ENCODE measurements at regions not wholly inside any gene's neighbourhood (a gene's known extent, or its start where the extent isn't known, plus 50 kb on each side); places are given as distances from the start of the nearest gene placed in this dataset.

DNA sequence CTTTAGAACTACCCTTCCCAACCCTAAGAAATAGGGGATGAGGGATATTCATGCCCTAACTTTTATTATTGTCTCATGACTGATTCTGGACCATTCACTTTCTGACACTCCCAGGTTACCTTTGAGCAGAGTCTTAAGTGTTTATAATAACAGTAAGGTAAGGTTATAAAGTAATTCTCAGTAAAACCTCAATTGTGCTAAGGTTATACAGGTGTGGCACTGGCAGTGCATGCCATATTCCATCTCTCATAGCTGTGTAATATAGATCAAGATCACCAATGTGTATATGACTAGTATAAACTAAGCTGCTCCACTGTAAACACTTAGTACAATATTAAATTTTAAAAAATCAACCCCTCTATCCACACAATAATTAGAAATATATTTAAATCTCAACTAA lies 89.1 kb downstream of the KCNJ2 start:
- no peak for TF ChIP-seq EZH2 (IDR thresholded peaks at IDR 0.05)
- TF ChIP-seq POLR2AphosphoS5 (IDR thresholded peaks at IDR 0.05; ENCODE audit: borderline replicate concordance, low read depth, low read length), result no peak
- no peak for TF ChIP-seq FOXP2 (optimal IDR thresholded peaks at IDR 0.05; ENCODE audit: control extremely low read depth, extremely low read length, insufficient read depth)
